ENCODE measurements at regions not wholly inside any gene's neighbourhood (a gene's known extent, or its start where the extent isn't known, plus 50 kb on each side); places are given as distances from the start of the nearest gene placed in this dataset.

DNA sequence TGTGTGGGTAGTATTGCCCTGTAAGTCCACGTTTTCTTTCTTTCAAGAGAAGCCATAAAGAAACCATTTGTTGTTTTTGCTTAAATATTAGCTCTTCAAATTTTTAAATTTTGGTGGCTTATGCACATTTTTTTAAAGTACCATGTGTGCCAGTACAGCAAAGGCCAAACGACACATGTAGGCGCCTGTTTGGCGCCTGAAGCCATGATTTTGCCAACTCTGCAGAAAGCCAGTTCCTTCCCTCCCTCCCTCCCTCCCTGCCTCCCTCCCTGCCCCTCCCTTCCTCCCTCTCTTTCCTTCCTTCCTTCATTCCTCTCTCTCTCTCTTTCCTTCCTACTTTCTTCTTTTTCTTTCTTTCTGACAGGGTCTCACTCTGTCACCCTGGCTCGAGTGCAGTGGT is 65.9 kb upstream of the LIMCH1 start:
- DNase-seq (ENCODE audit: low spot score in 2 of 2): no peak
- TF ChIP-seq EP300 (IDR thresholded peaks at IDR 0.05): no peak
- no peak for TF ChIP-seq POLR2A (IDR thresholded peaks at IDR 0.05)
- TF ChIP-seq, protein P1, sequence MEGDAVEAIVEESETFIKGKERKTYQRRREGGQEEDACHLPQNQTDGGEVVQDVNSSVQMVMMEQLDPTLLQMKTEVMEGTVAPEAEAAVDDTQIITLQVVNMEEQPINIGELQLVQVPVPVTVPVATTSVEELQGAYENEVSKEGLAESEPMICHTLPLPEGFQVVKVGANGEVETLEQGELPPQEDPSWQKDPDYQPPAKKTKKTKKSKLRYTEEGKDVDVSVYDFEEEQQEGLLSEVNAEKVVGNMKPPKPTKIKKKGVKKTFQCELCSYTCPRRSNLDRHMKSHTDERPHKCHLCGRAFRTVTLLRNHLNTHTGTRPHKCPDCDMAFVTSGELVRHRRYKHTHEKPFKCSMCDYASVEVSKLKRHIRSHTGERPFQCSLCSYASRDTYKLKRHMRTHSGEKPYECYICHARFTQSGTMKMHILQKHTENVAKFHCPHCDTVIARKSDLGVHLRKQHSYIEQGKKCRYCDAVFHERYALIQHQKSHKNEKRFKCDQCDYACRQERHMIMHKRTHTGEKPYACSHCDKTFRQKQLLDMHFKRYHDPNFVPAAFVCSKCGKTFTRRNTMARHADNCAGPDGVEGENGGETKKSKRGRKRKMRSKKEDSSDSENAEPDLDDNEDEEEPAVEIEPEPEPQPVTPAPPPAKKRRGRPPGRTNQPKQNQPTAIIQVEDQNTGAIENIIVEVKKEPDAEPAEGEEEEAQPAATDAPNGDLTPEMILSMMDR (IDR thresholded peaks at IDR 0.05): no peak
- H3K36me3 ChIP-seq: no peaks in the 10 kb centered on the region
- peaks cover 0 to 6% (median 0%) of the 10 kb centered on the region in 4 donors for H3K4me1 ChIP-seq
- no peaks in the 10 kb centered on the region for H3K9me3 ChIP-seq
- 66 to 72% methylated on average over 5 of the region's 5 CpGs for WGBS, 2 donors
- H3K4me3 ChIP-seq: no peak overlapping the region
- H3K27me3 ChIP-seq: no peaks in the 10 kb centered on the region
- peak overlapping the region in 2 of 4 donors; percentile 56 to 61 for H3K27ac ChIP-seq

DNA sequence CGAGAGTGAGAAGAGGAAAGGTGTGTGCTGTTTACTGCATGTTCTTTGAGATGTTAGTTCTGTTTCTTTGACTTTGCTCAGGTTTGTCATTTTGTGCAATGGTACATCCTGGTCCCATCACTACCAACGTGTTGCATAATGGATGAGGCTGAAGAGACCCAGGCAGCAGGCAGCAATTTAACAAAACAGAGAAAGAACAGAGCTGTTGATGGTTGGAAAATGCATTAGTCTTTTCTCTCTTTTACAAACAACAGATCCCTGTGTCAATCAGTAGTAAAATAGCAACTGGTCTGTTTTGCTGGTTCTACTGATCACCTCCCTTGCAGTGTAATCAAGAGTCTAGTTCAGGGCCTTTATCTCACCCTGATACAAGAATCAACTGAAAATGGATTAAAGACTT is 64.8 kb upstream of the LIMCH1 start:
- no peaks in the 10 kb centered on the region for H3K27me3 ChIP-seq
- H3K4me3 ChIP-seq: no peak overlapping the region
- H3K36me3 ChIP-seq: no peaks in the 10 kb centered on the region
- no peak for DNase-seq (ENCODE audit: low spot score in 2 of 2)
- WGBS, 2 donors: 77 to 80% methylated on average over 2 of the region's 2 CpGs
- H3K27ac ChIP-seq: no peak overlapping the region
- no peaks in the 10 kb centered on the region for H3K9me3 ChIP-seq
- TF ChIP-seq POLR2A (IDR thresholded peaks at IDR 0.05): no peak
- TF ChIP-seq, protein P1 (IDR thresholded peaks at IDR 0.05): no peak
- TF ChIP-seq EP300 (IDR thresholded peaks at IDR 0.05): no peak
- peaks cover 0 to 8% (median 0%) of the 10 kb centered on the region in 4 donors for H3K4me1 ChIP-seq

DNA sequence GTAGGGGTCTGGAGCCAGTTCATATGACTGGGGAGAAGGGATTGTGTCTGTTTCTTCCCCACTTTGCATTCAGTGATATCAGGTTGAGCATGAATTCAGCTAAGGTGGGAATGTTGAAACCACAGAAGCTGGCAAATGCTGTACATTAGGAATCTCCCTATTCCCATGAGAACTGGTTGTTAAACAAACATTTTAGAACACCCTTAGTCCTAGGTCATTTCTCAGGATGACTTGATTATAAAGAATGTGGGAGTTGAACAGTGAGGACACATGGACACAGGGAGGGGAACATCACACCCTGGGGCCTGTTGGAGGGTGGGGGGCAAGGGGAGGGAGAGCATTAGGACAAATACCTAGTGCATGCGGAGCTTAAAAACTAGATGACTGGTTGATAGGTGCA is 62.6 kb upstream of the LIMCH1 start:
- Histone ChIP-seq H3K27ac (no peak overlapping the region), H3K4me3 (no peak overlapping the region), H3K27me3 (no peaks in the 10 kb centered on the region), H3K4me1 (peaks cover 0 to 5% (median 0%) of the 10 kb centered on the region in 4 donors), H3K36me3 (no peaks in the 10 kb centered on the region), H3K9me3 (no peaks in the 10 kb centered on the region)
- DNase-seq (ENCODE audit: low spot score in 2 of 2): no peak
- TF ChIP-seq, protein P1 (IDR thresholded peaks at IDR 0.05): no peak
- TF ChIP-seq EP300 (IDR thresholded peaks at IDR 0.05) (no peak), POLR2A (IDR thresholded peaks at IDR 0.05) (no peak)
- 90 to 93% methylated on average over 1 of the region's 1 CpG for WGBS, 2 donors

DNA sequence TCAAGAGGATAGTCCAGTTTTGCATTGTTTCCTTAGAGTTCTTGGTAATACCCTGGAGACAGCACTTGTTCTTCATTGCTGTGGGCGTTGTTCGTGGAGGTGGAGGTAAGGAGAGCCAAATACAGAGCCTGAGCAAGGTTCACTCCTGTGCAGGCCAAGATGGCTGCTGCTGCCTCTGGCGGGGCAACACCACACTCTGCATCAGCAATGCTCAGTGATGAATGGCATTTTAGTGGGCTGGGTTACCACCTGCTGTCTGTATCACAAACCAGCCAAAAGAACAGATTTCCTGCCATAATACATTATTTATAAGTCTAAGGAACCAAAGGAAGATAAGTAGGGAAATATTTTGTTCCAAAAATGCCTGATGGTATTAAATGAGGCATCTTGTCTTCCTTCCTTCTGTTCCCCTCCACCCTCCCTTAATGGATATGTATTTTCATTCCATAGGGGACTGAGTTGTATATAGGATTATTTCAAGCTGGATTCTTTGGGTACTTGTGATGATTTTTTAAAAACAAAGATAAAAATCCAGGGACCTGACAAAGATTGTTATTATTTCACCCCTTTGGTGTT is 61.6 kb upstream of the LIMCH1 start:
- Histone ChIP-seq H3K9me3 (no peaks in the 10 kb centered on the region), H3K36me3 (no peaks in the 10 kb centered on the region), H3K4me1 (peaks cover 0 to 5% (median 0%) of the 10 kb centered on the region in 4 donors), H3K27ac (no peak overlapping the region), H3K4me3 (no peak overlapping the region), H3K27me3 (no peaks in the 10 kb centered on the region)
- DNase-seq (ENCODE audit: low spot score in 2 of 2): no peak
- 93 to 96% methylated on average over 3 of the region's 3 CpGs for WGBS, 2 donors
- TF ChIP-seq EP300 (IDR thresholded peaks at IDR 0.05) (no peak), POLR2A (IDR thresholded peaks at IDR 0.05) (no peak)
- TF ChIP-seq, protein P1 (IDR thresholded peaks at IDR 0.05): no peak

DNA sequence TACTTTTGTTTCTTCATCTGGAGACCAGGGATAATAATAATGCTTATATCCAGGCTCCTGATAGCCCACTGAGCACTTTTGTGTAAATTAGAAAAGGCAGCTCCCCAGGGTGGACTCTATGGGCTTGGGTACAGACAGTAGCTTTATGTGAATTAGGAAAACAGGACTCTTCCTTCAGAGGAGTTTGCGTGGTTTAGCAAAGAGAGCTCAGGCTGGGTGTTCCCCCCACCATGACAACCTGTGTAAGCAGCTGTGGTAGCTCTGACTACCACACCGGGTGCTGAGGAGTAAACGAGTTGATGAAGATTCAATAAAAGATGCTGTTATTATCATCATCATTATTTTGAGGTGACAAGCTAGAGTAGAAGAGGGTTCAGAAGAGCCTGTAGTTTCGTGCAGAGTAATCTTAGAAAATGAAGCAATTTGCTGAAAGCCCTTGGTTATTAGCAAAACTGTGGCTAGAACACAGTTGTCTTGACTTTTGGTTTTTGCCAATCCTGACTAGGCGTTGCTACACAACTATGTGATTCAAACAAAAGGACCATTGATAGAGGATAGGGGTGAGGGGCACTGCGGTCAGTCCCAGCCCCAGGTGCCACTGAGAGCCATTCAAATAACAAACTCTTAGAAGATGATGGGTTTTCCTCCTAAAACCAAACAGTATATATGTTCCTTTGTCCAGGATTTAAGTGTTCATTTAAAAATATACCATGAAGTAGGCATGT is 60.6 kb upstream of the LIMCH1 start:
- TF ChIP-seq, protein P1 (IDR thresholded peaks at IDR 0.05): no peak
- TF ChIP-seq POLR2A (IDR thresholded peaks at IDR 0.05): no peak
- TF ChIP-seq EP300 (IDR thresholded peaks at IDR 0.05): no peak
- Histone ChIP-seq H3K4me3 (no peak overlapping the region), H3K36me3 (no peaks in the 10 kb centered on the region), H3K4me1 (peaks cover 0 to 5% (median 0%) of the 10 kb centered on the region in 4 donors), H3K9me3 (no peaks in the 10 kb centered on the region), H3K27me3 (no peaks in the 10 kb centered on the region), H3K27ac (no peak overlapping the region)
- WGBS, 2 donors: 71% methylated on average over 6 of the region's 6 CpGs
- DNase-seq (ENCODE audit: low spot score in 2 of 2): no peak
